Heart right ventricle (tissue), 16 donors: ENCODE measurements at regions not wholly inside any gene's neighbourhood (a gene's known extent, or its start where the extent isn't known, plus 50 kb on each side); places are given as distances from the start of the nearest gene placed in this dataset.

ENCODE experiments used
- ATAC-seq, 8 donors: fragments of 200-7000 bp; cut with Tn5 transposase; one replicate each; pipeline ENCODE4 v1.9.1; 2020; ENCODE audit warnings: mild to moderate bottlenecking in 8 of 8, moderate library complexity in 8 of 8, moderate number of reproducible peaks in 1 of 8
- DNase-seq, 2 donors: peaks; one replicate each; pipeline ENCODE4 v3.0.0-alpha.2; 2020
- H3K27ac ChIP-seq, 10 donors: fragments of 200-600 bp; sonication (generic) in 2 of 10; one replicate each; pipeline versions ENCODE4 v1.5.0 to v1.8.0; 2020 to 2022; ENCODE audit warnings: mild to moderate bottlenecking in 3 of 10
- H3K27me3 ChIP-seq, 7 donors: fragments of 200-600 bp; one replicate each; pipeline ENCODE4 v1.8.0; 2021 to 2022; ENCODE audit warnings: mild to moderate bottlenecking in 2 of 7
- H3K36me3 ChIP-seq, 9 donors: fragments of 200-600 bp; sonication (generic) in 1 of 9; one replicate each; pipeline versions ENCODE4 v1.5.0 to v1.8.0; 2020 to 2022; ENCODE audit warnings: mild to moderate bottlenecking in 2 of 9
- H3K4me1 ChIP-seq, 9 donors: fragments of 200-600 bp; sonication (generic) in 1 of 9; one replicate each; pipeline versions ENCODE4 v1.5.0 to v1.8.0; 2020 to 2022; ENCODE audit warnings: mild to moderate bottlenecking in 4 of 9
- H3K4me3 ChIP-seq, 10 donors: fragments of 200-600 bp; sonication (generic) in 2 of 10; one replicate each; pipeline versions ENCODE4 v1.5.0 to v1.8.0; 2020 to 2022; ENCODE audit warnings: mild to moderate bottlenecking in 7 of 10, moderate library complexity in 2 of 10
- H3K9me3 ChIP-seq, 11 donors: fragments of 200-600 bp in 10 of 11; sonication (generic) in 2 of 11; one replicate each; pipeline versions ENCODE4 v1.5.0 to v1.8.0; 2013 to 2022; ENCODE audit warnings: mild to moderate bottlenecking in 2 of 11, control low read depth in 1 of 11, moderate library complexity in 1 of 11
- CTCF ChIP-seq, 9 donors: fragments of 200-600 bp; sonication (generic) in 2 of 9; IDR thresholded peaks; one replicate each; pipeline versions ENCODE4 v1.5.0 to v1.8.0; 2021 to 2022; ENCODE audit warnings: antibody characterized with exemption in 9 of 9, mild to moderate bottlenecking in 5 of 9, moderate library complexity in 1 of 9
- WGBS, 2 donors: extraction: QIAGEN DNeasy Blood & Tissue Kit; methylation state at CpG; one replicate each; pipeline ENCODE4 v1.1.7; 2013; ENCODE audit warnings: inconsistent platforms in 1 of 2; 5-methylcytosine and 5-hydroxymethylcytosine counted together
- intact Hi-C, 10 donors: fragments of 100-400 bp; cut with DNase I; formaldehyde crosslinking; loops; one replicate each; pipeline versions ENCODE4 v1.11.1 to v1.14.2; 2022
- donor health status: Arrhythmogenic right ventricular cardiomyopathy.
- donor health status: ischemic (EF 13 %, LVEDD 7.1; RV severe dilation, severe dysfunction).
- donor health status: healthy with polysubstance abuse.
- donor health status: DM: no; HTN: yes; CAD: no.
- donor health status: DM: no; HTN: no; CAD: no.
- donor health status: ischemic (EF 25% LVEDD 6.9; RV normal size, moderate dysfunction).
- donor health status: ischemic (EF 25% LVEDD 5.7; RV mildly dilated, moderate dysfunction).
- donor health status: healthy.
- donor health status: DM: yes; HTN: yes; CAD: no.
- donor health status: Ischemic cardiomyopathy.
- donor health status: ischemic (EF 35%, LVEDD 5.7; RV mildly dilated, moderate dysfunction).
- donor health status: nonischemic (EF 11% LVEDD 7.7; RV severe dilation, severe dysfunction).
- donor health status: DM: yes; HTN: yes; CAD: no.
- donor health status: PGD.
- donor health status: ischemic (EF 29% LVEDD 5.4; RV normal size, mild dysfunction).
- donor health status: nonischemic (EF 23%, LVEDD 6.1; RV moderate dilation, normal function).

GRCh38 chr14:100400115-100400514 is 77.0 kb downstream of the SLC25A47 start:
- ATAC-seq = peak in 5 of 8 donors; percentile 26 to 73 (median 57)
- Histone ChIP-seq H3K36me3 (peaks cover 0 to 7% (median 0%) of the 10 kb centered on the region in 9 donors), H3K27me3 (no peaks in the 10 kb centered on the region), H3K9me3 (no peaks in the 10 kb centered on the region), H3K4me3 (no peak overlapping the region), H3K27ac (no peak overlapping the region), H3K4me1 (peaks cover 0 to 17% (median 4%) of the 10 kb centered on the region in 9 donors)
- no peak for TF ChIP-seq CTCF (IDR thresholded peaks at IDR 0.05)
- DNase-seq = no peak
- intact Hi-C loops = loop anchor here in 1 of 10 donors (5.0 kb wide), 1 partner anchor 1722 kb away; no protein-coding TSS in a partner anchor
- 68 to 73% methylated on average over 5 of the region's 5 CpGs for WGBS, 2 donors

GRCh38 chr14:100401031-100401692 is 78.0 kb downstream of the SLC25A47 start:
- 80 to 85% methylated on average over 17 of the region's 17 CpGs for WGBS, 2 donors
- Histone ChIP-seq H3K27ac (no peak overlapping the region), H3K4me3 (no peak overlapping the region), H3K9me3 (no peaks in the 10 kb centered on the region), H3K4me1 (peaks cover 0 to 23% (median 4%) of the 10 kb centered on the region in 9 donors), H3K36me3 (peaks cover 0 to 7% (median 0%) of the 10 kb centered on the region in 9 donors), H3K27me3 (no peaks in the 10 kb centered on the region)
- TF ChIP-seq CTCF (IDR thresholded peaks at IDR 0.05) = no peak
- ATAC-seq (no peak), DNase-seq (no peak)
- intact Hi-C loops = loop anchor here in 1 of 10 donors (5.0 kb wide), 1 partner anchor 1721 kb away; no protein-coding TSS in a partner anchor

GRCh38 chr14:100401792-100402191 is 78.7 kb downstream of the SLC25A47 start:
- intact Hi-C loops = loop anchor here in 1 of 10 donors (5.0 kb wide), 1 partner anchor 1721 kb away; no protein-coding TSS in a partner anchor
- peaks cover 0 to 7% (median 0%) of the 10 kb centered on the region in 9 donors for H3K36me3 ChIP-seq
- H3K4me1 ChIP-seq = peaks cover 2 to 29% (median 9%) of the 10 kb centered on the region in 9 donors
- no peak for DNase-seq
- no peaks in the 10 kb centered on the region for H3K27me3 ChIP-seq
- no peak overlapping the region for H3K4me3 ChIP-seq
- ATAC-seq = no peak
- H3K9me3 ChIP-seq = no peaks in the 10 kb centered on the region
- no peak overlapping the region for H3K27ac ChIP-seq
- TF ChIP-seq CTCF (IDR thresholded peaks at IDR 0.05) = no peak
- 82 to 97% methylated on average over 3 of the region's 3 CpGs for WGBS, 2 donors

GRCh38 chr14:100402631-100403030 is 79.5 kb downstream of the SLC25A47 start:
- no peak overlapping the region for H3K4me3 ChIP-seq
- intact Hi-C loops = loop anchor here in 1 of 10 donors (5.0 kb wide), 1 partner anchor 1720 kb away; no protein-coding TSS in a partner anchor
- H3K4me1 ChIP-seq = peaks cover 2 to 36% (median 11%) of the 10 kb centered on the region in 9 donors
- ATAC-seq (peak in 1 of 8 donors; percentile 43), DNase-seq (no peak)
- H3K36me3 ChIP-seq = peaks cover 0 to 3% (median 0%) of the 10 kb centered on the region in 9 donors
- TF ChIP-seq CTCF (IDR thresholded peaks at IDR 0.05) = no peak
- no peaks in the 10 kb centered on the region for H3K9me3 ChIP-seq
- H3K27ac ChIP-seq = no peak overlapping the region
- H3K27me3 ChIP-seq = no peaks in the 10 kb centered on the region
- 49 to 61% methylated on average over 7 of the region's 7 CpGs for WGBS, 2 donors
